ENCODE measurements at regions not wholly inside any gene's neighbourhood (a gene's known extent, or its start where the extent isn't known, plus 50 kb on each side); places are given as distances from the start of the nearest gene placed in this dataset.

DNA sequence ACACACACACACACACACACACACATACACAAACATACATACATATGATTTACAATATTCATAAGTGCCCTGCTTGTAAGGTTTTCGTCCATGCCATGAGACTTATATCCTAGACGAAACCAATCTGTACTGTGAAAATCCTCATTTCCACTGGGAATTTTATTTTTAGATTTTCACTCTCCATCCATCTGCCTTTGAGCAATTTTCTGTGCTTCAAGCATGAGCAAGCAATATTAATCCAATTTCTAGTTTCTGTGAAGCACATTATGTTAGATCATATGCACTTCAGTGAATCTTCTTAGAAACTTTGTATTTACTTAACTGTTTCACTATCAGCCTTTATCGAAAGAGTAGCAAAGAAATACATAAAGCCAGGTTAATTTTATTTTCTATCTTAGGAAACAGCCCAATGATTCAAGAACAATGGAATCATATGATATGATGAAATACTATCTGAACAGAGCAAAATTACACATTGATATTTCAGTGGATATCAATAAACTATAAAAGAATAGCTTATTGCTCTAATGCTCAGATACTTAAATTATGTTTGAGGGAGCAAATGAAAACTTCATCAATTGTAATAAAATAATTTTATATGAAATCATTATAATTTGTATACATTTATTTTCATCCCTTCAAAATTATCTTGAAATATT is 1100.7 kb upstream of the MIR17HG start:
- H3K27me3 ChIP-seq = no peaks in the 10 kb centered on the region
- ATAC-seq (no peak), DNase-seq (no peak)
- H3K9me3 ChIP-seq = peaks cover 0 to 18% (median 3%) of the 10 kb centered on the region in 11 donors
- no peak for TF ChIP-seq CTCF (IDR thresholded peaks at IDR 0.05)
- no peak overlapping the region for H3K4me3 ChIP-seq
- H3K4me1 ChIP-seq = no peaks in the 10 kb centered on the region
- intact Hi-C loops (cut with DNase I) = no loop called here
- H3K27ac ChIP-seq = no peak overlapping the region
- no peaks in the 10 kb centered on the region for H3K36me3 ChIP-seq
- 61 to 62% methylated on average over 3 of the region's 3 CpGs for WGBS, 2 donors

DNA sequence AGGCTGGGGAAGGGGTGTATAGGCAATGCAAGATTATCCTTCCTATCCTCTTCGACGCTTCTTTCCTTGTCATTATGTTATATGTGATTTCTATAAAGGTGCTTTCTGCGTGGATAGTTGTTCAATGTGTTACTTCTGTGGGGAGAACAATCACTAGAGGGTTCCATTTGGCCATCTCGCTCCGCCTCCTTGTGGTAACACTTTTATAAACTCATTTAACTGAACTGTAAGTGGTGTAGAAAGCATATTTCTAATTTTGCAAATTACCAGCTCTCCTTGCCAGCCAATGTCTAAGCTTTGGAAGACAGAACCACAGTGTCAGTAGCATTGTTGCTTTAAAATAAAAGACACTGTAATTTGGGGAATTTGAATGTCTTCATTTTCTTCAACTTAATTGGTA is 1093.7 kb upstream of the MIR17HG start:
- intact Hi-C loops (cut with DNase I) = no loop called here
- Histone ChIP-seq H3K4me1 (no peaks in the 10 kb centered on the region), H3K4me3 (no peak overlapping the region), H3K9me3 (peaks cover 0 to 40% (median 3%) of the 10 kb centered on the region in 11 donors), H3K27me3 (no peaks in the 10 kb centered on the region), H3K36me3 (no peaks in the 10 kb centered on the region), H3K27ac (no peak overlapping the region)
- WGBS, 2 donors = 88 to 91% methylated on average over 5 of the region's 5 CpGs
- no peak for TF ChIP-seq CTCF (IDR thresholded peaks at IDR 0.05)
- ATAC-seq (no peak), DNase-seq (no peak)

GRCh38 chr13:90254437-90254836 is 1093.0 kb upstream of the MIR17HG start:
- no peaks in the 10 kb centered on the region for H3K4me1 ChIP-seq
- no peaks in the 10 kb centered on the region for H3K27me3 ChIP-seq
- peaks cover 0 to 40% (median 3%) of the 10 kb centered on the region in 11 donors for H3K9me3 ChIP-seq
- DNase-seq = no peak
- no peak for TF ChIP-seq CTCF (IDR thresholded peaks at IDR 0.05)
- H3K4me3 ChIP-seq = no peak overlapping the region
- no peak overlapping the region for H3K27ac ChIP-seq
- intact Hi-C loops (cut with DNase I) = no loop called here
- H3K36me3 ChIP-seq = no peaks in the 10 kb centered on the region
- ATAC-seq = no peak
- WGBS, 2 donors = 76 to 81% methylated on average over 2 of the region's 2 CpGs

- Histone ChIP-seq H3K9me3 (peaks cover 0 to 23% (median 0%) of the 10 kb centered on the region in 11 donors), H3K4me3 (no peak overlapping the region), H3K36me3 (no peaks in the 10 kb centered on the region), H3K27ac (no peak overlapping the region), H3K4me1 (no peaks in the 10 kb centered on the region), H3K27me3 (no peaks in the 10 kb centered on the region)
- TF ChIP-seq CTCF (IDR thresholded peaks at IDR 0.05) = no peak
- no peak for DNase-seq
- intact Hi-C loops (cut with DNase I) = no loop called here
- no peak for ATAC-seq
- 78 to 82% methylated on average over 2 of the region's 2 CpGs for WGBS, 2 donors
Observed at GRCh38 chr13:90256746-90257145, 1090.7 kb upstream of the MIR17HG start.

All from heart right ventricle (tissue), 16 donors.